Erythroblast (primary cell): ENCODE measurements at regions not wholly inside any gene's neighbourhood (a gene's known extent, or its start where the extent isn't known, plus 50 kb on each side); places are given as distances from the start of the nearest gene placed in this dataset.

Source experiments
- GATA1 ChIP-seq: IDR thresholded peaks from 2 replicates; pipeline ENCODE4 v1.6.1; 2011; ENCODE audit warnings: low read depth, mild to moderate bottlenecking, control low read depth, low read length, moderate library complexity
- POLR2A ChIP-seq: IDR thresholded peaks from 2 replicates; pipeline ENCODE4 v1.6.1; 2011; ENCODE audit warnings: mild to moderate bottlenecking, low read length

GRCh38 chr18:6465281-6465680, 50.6 kb upstream of the L3MBTL4 start:
- TF ChIP-seq POLR2A, result no peak
- no peak for TF ChIP-seq GATA1
